OCI-LY3 (cell line): ENCODE measurements at regions not wholly inside any gene's neighbourhood (a gene's known extent, or its start where the extent isn't known, plus 50 kb on each side); places are given as distances from the start of the nearest gene placed in this dataset.

Experiments used
- H2AFZ ChIP-seq: fragments of 200-600, 300-600 bp; shearing (Covaris generic); 2 replicates; pipeline ENCODE4 v1.6.0; 2014; ENCODE audit warnings: antibody characterized with exemption, low read depth, low read length
- H3K27ac ChIP-seq: fragments of 200-600, 300-600 bp; sonication (generic); 2 replicates; pipeline ENCODE4 v1.5.1; 2014; ENCODE audit warnings: mild to moderate bottlenecking, low read length, moderate library complexity, mixed read lengths
- H3K27me3 ChIP-seq: fragments of 200-600, 300-600 bp; sonication (generic); 2 replicates; pipeline ENCODE4 v1.6.1; 2014; ENCODE audit warnings: low read depth, low read length, mixed read lengths
- H3K36me3 ChIP-seq: fragments of 200-600, 300-600 bp; sonication (generic); replicated peaks from 2 replicates; pipeline ENCODE3; 2014; ENCODE audit warnings: low read depth, low read length, mixed read lengths
- H3K4me1 ChIP-seq: fragments of 300-600, 200-600 bp; sonication (generic); 2 replicates; pipeline ENCODE4 v1.6.1; 2014; ENCODE audit warnings: low read length, mixed read lengths
- H3K4me2 ChIP-seq: fragments of 200-600, 300-600 bp; sonication (generic); 2 replicates; pipeline ENCODE4 v1.6.1; 2014; ENCODE audit warnings: low read length, mixed read lengths
- H3K4me3 ChIP-seq: fragments of 300-600, 200-600 bp; sonication (generic); 2 replicates; pipeline ENCODE4 v1.5.1; 2014; ENCODE audit warnings: antibody characterized with exemption, mild to moderate bottlenecking, low read length, moderate library complexity
- H3K79me2 ChIP-seq: fragments of 300-600, 200-600 bp; shearing (Covaris generic); 2 replicates; pipeline ENCODE4 v1.6.1; 2014; ENCODE audit warnings: mild to moderate bottlenecking, low read length, mixed read lengths
- H3K9ac ChIP-seq: fragments of 300-600, 200-600 bp; shearing (Covaris generic); 2 replicates; pipeline ENCODE4 v1.6.0; 2014; ENCODE audit warnings: mild to moderate bottlenecking, low read length, moderate library complexity
- H3K9me3 ChIP-seq: fragments of 200-600, 300-600 bp; shearing (Covaris generic); 2 replicates; pipeline ENCODE4 v1.6.1; 2014; ENCODE audit warnings: low read length, mixed read lengths; ENCODE audit not compliant: insufficient read depth
- H4K20me1 ChIP-seq: fragments of 200-600, 300-600 bp; sonication (generic); 2 replicates; pipeline ENCODE4 v1.6.1; 2016; ENCODE audit warnings: low read length, mixed read lengths; ENCODE audit not compliant: insufficient read depth
- CTCF ChIP-seq: fragments of 200-600, 300-600 bp; sonication (generic); IDR thresholded peaks from 2 replicates; pipeline ENCODE4 v1.5.1; 2014; ENCODE audit warnings: antibody characterized with exemption, low read length, low read depth
- EZH2phosphoT487 ChIP-seq: fragments of 200-600 bp; shearing (Covaris generic); IDR thresholded peaks from 2 replicates; pipeline ENCODE4 v1.6.1; 2018; ENCODE audit warnings: antibody characterized with exemption, mixed run types, low read depth

GRCh38 chr5:125492977-125493376 lies 746.5 kb upstream of the ZNF608 start:
- no peak overlapping the region for H3K27ac ChIP-seq

GRCh38 chr5:125496393-125496792 lies 750.0 kb upstream of the ZNF608 start:
- H2AFZ ChIP-seq = no peak overlapping the region
- H3K27ac ChIP-seq = no peak overlapping the region
- H4K20me1 ChIP-seq = no peaks in the 10 kb centered on the region
- H3K4me1 ChIP-seq = no peaks in the 10 kb centered on the region
- no peak overlapping the region for H3K4me2 ChIP-seq
- TF ChIP-seq CTCF (no peak), EZH2phosphoT487 (no peak)
- no peaks in the 10 kb centered on the region for H3K79me2 ChIP-seq
- H3K36me3 ChIP-seq = no peaks in the 10 kb centered on the region
- H3K9me3 ChIP-seq = no peaks in the 10 kb centered on the region
- H3K4me3 ChIP-seq = no peak overlapping the region
- H3K27me3 ChIP-seq = no peaks in the 10 kb centered on the region
- H3K9ac ChIP-seq = no peak overlapping the region

More at GRCh38 chr5:125492977-125493376, 746.5 kb upstream of the ZNF608 start:
- Histone ChIP-seq H3K79me2 (no peaks in the 10 kb centered on the region), H3K9ac (no peak overlapping the region), H3K36me3 (no peaks in the 10 kb centered on the region), H2AFZ (no peak overlapping the region), H3K4me3 (no peak overlapping the region), H3K4me2 (no peak overlapping the region), H3K27me3 (no peaks in the 10 kb centered on the region), H4K20me1 (no peaks in the 10 kb centered on the region), H3K4me1 (no peaks in the 10 kb centered on the region), H3K9me3 (no peaks in the 10 kb centered on the region)
- TF ChIP-seq EZH2phosphoT487 (no peak), CTCF (no peak)

- Histone ChIP-seq H2AFZ (no peak overlapping the region), H3K4me1 (no peaks in the 10 kb centered on the region), H3K4me2 (no peak overlapping the region), H4K20me1 (no peaks in the 10 kb centered on the region), H3K9me3 (no peaks in the 10 kb centered on the region), H3K27ac (no peak overlapping the region), H3K79me2 (no peaks in the 10 kb centered on the region), H3K9ac (no peak overlapping the region), H3K27me3 (no peaks in the 10 kb centered on the region), H3K4me3 (no peak overlapping the region), H3K36me3 (no peaks in the 10 kb centered on the region)
- no peak for TF ChIP-seq CTCF
- TF ChIP-seq EZH2phosphoT487 = no peak
These were observed 751.2 kb upstream of the ZNF608 start for GRCh38 chr5:125497651-125498050.

GRCh38 chr5:125499636-125500332 lies 753.3 kb upstream of the ZNF608 start:
- TF ChIP-seq CTCF (no peak), EZH2phosphoT487 (no peak)

More at GRCh38 chr5:125499636-125500332, 753.3 kb upstream of the ZNF608 start:
- Histone ChIP-seq H3K79me2 (no peaks in the 10 kb centered on the region), H3K4me3 (no peak overlapping the region), H3K4me1 (no peaks in the 10 kb centered on the region), H3K4me2 (no peak overlapping the region), H2AFZ (no peak overlapping the region), H3K9ac (no peak overlapping the region), H3K9me3 (no peaks in the 10 kb centered on the region), H3K36me3 (no peaks in the 10 kb centered on the region), H3K27ac (no peak overlapping the region), H4K20me1 (no peaks in the 10 kb centered on the region), H3K27me3 (no peaks in the 10 kb centered on the region)
